Thyroid gland (tissue), 4 donors: ENCODE measurements at regions not wholly inside any gene's neighbourhood (a gene's known extent, or its start where the extent isn't known, plus 50 kb on each side); places are given as distances from the start of the nearest gene placed in this dataset.

ENCODE experiments used
- POLR2A ChIP-seq, 2 donors: fragments of 450-650 bp; IDR thresholded peaks; one replicate each; pipeline ENCODE4 v1.6.1; 2017; ENCODE audit warnings: antibody characterized with exemption in 2 of 2, mild to moderate bottlenecking in 2 of 2, moderate library complexity in 1 of 2
- TF ChIP-seq, protein P1 (sequence below), 6 experiments: fragments of 200-600 bp in 3 of 6; fragments of 450-650 bp in 3 of 6; sonication (generic) in 3 of 6; IDR thresholded peaks; one replicate each; pipeline ENCODE4 v1.5.1; 2016 to 2019; ENCODE audit warnings: antibody characterized with exemption in 6 of 6, mild to moderate bottlenecking in 2 of 6, inconsistent platforms in 1 of 6, moderate library complexity in 1 of 6

DNA sequence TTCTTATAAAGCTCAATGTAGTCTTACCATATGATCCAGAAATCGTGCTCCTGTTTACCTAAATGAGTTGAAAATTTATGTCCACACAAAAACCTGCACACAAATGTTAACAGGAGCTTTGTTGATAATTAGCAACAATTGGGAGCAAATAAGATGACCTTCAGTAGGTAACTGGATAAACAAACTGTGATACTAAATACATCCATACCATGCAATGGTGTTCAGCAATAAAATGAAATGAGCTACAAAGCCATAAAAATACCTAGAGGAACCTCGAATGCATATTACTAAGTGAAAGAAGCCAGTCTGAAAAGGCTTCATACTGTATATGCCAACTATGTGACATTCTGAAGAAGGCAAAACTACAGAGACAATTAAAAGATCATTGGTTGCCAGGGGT is 185.6 kb upstream of the HNRNPA3 start:
- no peak for TF ChIP-seq POLR2A (IDR thresholded peaks at IDR 0.05)
- TF ChIP-seq, protein P1, sequence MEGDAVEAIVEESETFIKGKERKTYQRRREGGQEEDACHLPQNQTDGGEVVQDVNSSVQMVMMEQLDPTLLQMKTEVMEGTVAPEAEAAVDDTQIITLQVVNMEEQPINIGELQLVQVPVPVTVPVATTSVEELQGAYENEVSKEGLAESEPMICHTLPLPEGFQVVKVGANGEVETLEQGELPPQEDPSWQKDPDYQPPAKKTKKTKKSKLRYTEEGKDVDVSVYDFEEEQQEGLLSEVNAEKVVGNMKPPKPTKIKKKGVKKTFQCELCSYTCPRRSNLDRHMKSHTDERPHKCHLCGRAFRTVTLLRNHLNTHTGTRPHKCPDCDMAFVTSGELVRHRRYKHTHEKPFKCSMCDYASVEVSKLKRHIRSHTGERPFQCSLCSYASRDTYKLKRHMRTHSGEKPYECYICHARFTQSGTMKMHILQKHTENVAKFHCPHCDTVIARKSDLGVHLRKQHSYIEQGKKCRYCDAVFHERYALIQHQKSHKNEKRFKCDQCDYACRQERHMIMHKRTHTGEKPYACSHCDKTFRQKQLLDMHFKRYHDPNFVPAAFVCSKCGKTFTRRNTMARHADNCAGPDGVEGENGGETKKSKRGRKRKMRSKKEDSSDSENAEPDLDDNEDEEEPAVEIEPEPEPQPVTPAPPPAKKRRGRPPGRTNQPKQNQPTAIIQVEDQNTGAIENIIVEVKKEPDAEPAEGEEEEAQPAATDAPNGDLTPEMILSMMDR (IDR thresholded peaks at IDR 0.05): no peak
